Skeletal muscle cell (primary cell): ENCODE measurements at regions not wholly inside any gene's neighbourhood (a gene's known extent, or its start where the extent isn't known, plus 50 kb on each side); places are given as distances from the start of the nearest gene placed in this dataset.

ENCODE experiments used
- DNase-seq: peaks from one replicate; pipeline ENCODE4 v3.0.0-alpha.2; 2010; ENCODE audit warnings: low read depth
- H3K4me3 ChIP-seq: 2 replicates; pipeline ENCODE4 v1.5.1; 2011; ENCODE audit warnings: low read depth, mild to moderate bottlenecking, control low read depth, low read length, moderate library complexity

- no peak for DNase-seq
Measured at GRCh38 chr13:85080691-85081090, 718.5 kb downstream of the SLITRK6 start.

GRCh38 chr13:85076343-85076742 lies 722.9 kb downstream of the SLITRK6 start:
- no peak for DNase-seq
- H3K4me3 ChIP-seq, result no peak overlapping the region

More at GRCh38 chr13:85080691-85081090, 718.5 kb downstream of the SLITRK6 start:
- H3K4me3 ChIP-seq, result no peak overlapping the region

DNA sequence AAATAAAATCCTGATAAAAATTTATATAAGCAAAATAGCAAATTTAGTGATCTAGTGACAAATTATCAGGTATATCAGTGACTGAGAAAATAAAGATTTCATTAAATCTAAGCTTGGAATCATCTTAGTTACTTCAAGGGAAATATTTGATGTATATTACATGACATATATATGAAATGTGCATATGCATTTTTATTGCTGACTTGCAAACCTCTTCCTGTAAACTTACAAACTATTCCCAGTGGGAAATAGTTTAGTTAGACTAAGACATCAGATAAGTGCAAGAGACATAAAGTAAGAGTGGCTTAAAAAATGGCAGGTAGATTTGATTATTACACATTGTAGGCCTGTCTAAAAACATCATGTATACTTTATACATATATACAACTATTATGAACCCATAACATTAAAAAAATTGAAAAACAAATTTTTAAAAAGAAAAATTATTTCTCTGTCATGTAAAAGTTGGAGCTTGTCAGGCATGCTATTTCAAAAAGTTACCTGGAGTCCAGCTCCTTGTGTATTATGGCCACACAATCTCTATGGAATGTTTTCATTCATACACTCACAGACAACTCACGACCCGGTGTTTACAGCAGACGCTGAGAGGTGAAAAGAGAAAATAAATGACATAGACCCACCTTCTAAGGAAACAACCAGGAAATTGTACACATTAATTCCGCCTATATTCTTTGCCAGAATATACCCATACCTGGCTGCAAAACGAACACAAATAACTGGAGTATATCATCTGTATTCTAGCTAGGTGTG lies 724.5 kb downstream of the SLITRK6 start:
- no peak overlapping the region for H3K4me3 ChIP-seq
- no peak for DNase-seq

DNA sequence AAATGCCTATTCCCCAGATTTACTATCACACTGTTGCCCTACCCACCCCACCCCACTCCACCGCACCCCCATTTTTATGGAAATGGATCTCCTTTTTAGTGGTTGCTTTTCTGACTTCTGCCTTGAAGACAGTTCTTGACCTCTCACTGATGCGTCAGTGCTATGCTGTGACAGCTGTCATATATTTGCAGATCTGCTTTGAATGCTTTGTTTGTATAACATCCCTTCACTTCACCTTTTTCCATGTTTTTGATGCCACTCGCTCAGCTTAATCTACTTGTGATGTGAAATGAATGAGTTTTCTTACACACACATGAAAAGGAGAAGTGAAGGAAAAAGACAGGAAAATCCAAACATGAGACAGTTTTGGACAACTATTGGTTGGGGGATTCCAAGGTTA lies 731.0 kb downstream of the SLITRK6 start:
- H3K4me3 ChIP-seq, result no peak overlapping the region
- DNase-seq, result no peak

GRCh38 chr13:85040215-85040614 lies 759.0 kb downstream of the SLITRK6 start:
- DNase-seq, result no peak
- H3K4me3 ChIP-seq, result no peak overlapping the region

- no peak overlapping the region for H3K4me3 ChIP-seq
- DNase-seq, result no peak
Measured at GRCh38 chr13:85031771-85032170, 767.4 kb downstream of the SLITRK6 start.

- DNase-seq, result no peak
- H3K4me3 ChIP-seq, result no peak overlapping the region
Measured at GRCh38 chr13:85028035-85028434, 771.2 kb downstream of the SLITRK6 start.

DNA sequence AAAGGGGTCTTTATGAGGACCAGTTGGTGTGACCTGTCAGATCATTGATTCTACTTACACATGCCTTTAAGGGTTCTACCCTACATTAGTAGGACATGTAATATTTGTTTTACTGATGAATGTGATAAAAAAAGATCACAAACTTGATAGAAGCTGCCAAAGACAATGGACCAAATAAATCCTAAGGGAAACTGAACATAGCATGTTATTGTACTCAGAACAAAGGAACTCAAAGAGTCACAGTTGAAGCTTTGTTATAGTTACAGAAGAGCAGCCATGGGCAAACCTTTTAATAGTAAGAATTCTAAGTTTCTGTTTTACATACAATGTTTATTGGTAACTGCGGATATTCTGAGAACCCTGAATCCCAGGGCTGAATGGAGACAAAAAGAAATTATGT lies 780.1 kb downstream of the SLITRK6 start:
- no peak overlapping the region for H3K4me3 ChIP-seq
- no peak for DNase-seq

DNA sequence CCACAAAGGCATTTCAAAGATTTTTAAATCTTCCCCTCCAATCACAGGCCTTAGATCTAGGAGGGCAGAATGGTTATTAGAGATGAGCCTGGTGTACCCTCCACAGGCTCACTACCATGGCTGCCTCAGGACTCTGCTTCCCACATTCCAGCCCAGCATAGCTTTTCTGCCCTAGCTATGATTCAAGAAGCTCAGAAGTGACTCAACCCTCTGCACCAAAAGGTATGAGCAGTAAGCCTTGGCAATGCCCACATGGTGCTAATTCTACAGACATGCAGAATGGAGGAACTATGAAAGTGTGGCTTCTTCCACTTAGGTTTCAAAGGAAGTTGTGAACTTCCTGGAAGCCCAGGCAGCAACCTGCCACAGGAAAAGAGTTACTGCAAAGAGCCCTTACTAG lies 786.2 kb downstream of the SLITRK6 start:
- no peak for DNase-seq

DNA sequence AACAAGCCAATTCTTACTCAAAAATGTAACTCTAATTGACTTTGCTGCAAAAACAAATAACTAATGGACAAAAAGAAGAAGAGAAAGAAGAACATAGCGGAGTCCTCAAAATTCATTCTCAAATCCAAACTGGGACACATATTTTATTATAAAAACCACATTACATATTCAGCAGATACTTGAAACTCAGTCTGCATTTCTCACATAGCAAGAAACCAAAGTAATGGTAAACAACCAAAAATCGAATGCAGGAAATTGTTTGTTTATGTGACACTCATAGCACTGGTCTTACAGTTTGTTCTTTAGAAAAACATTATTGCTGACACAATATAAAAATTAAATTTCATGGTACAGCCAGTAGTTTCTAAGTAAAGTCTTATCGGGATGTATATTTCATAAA lies 789.8 kb downstream of the SLITRK6 start:
- no peak for DNase-seq

More for the DNA sequence above, 786.2 kb downstream of the SLITRK6 start:
- H3K4me3 ChIP-seq, result no peak overlapping the region

DNA sequence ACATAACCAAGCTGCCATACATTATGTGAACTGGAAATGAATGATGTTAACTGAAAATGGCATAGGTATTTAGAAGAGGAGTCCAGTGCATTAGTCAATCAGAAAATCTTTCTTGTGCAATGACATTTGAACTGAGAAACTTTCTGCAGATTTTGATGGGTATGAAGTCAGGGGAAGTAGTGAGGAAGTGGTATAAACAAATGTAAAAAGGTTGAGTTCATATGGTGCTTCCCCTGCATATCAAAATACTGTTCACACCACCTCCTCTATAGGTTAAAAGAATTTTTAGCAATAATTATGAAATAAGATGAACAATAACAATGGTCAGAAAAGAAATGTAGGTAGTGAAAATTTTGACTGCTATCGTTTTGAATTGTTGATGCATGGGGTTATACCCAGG lies 800.0 kb downstream of the SLITRK6 start:
- H3K4me3 ChIP-seq, result no peak overlapping the region
- no peak for DNase-seq

More for the DNA sequence above, 789.8 kb downstream of the SLITRK6 start:
- H3K4me3 ChIP-seq, result no peak overlapping the region

DNA sequence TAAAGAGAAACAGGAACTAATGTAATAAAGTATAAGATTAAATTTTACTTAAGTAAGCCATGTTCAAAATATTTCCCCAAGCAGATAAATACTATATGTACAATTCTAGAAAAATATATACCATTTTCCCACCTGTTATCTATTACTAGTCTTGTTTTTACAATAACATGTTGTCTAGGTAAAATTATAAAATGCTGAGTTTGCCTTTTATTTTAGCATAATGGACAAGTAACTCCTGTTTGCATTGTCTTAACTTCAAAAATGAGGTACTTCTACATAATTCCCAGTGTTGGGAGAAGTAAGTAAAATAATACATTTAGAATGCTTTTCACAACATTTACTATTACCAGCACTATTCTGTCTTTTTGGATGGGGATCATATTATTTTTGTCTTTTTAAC lies 800.5 kb downstream of the SLITRK6 start:
- no peak for DNase-seq
- H3K4me3 ChIP-seq, result no peak overlapping the region

DNA sequence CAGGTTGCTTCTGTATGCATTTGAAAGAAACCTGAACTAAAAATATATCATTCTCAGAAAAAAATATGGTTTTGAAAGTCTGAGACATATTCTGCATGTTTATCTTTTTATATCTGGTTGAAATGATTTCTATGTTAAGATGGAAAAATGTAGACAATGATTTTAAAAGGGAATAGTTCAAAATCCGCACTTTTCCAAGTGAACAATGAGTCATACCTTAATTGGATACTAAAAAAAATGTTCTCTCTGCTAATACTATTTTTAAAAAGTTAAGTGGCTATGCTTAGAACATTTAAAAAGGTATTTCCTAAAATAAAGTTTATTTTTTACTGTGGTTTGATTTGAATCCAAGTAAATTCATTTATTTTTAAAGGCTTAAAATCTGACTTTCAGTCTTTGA lies 801.4 kb downstream of the SLITRK6 start:
- no peak for DNase-seq
- H3K4me3 ChIP-seq, result no peak overlapping the region

GRCh38 chr13:84994582-84994981 lies 804.6 kb downstream of the SLITRK6 start:
- no peak overlapping the region for H3K4me3 ChIP-seq
- DNase-seq, result no peak

- no peak overlapping the region for H3K4me3 ChIP-seq
- DNase-seq, result no peak
Measured at GRCh38 chr13:84985860-84986259, 813.4 kb downstream of the SLITRK6 start.

DNA sequence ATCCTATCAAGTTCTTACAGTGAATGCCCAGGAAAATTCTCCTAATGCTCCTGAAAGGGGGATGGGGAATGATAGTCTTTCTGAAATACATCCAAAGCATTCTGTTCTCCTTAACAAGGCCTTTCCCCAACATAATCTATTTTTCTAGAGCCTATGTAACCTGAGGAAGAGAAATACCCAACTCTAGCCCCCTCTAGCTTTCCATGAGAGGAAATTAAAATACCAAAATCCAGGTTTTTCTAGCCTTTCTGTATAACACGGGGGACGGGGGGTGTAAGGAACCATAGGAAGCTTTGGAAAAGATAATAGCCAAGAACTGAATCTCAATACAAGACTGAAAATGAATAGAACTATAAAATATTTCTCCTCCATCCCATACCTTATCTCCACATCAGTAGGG lies 815.9 kb downstream of the SLITRK6 start:
- no peak overlapping the region for H3K4me3 ChIP-seq
- no peak for DNase-seq

DNA sequence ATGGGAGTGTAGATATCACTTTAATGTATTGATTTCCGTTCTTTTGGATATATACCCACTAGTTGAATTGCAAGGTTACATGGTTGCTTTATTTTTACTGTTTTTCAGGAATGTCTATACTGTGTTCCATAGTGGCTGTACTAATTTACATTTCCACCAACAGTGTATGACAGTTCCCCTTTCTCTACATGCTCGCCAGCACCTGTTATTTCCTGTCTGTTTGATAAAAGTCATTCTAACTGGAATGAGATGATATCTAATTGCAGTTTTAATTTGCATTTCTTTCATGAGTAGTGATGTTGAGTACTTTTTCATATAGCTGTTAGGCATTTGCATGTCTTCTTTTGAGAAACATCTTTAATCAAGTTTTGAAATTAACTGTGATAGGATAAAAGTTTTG lies 818.6 kb downstream of the SLITRK6 start:
- H3K4me3 ChIP-seq, result no peak overlapping the region
- DNase-seq, result no peak

DNA sequence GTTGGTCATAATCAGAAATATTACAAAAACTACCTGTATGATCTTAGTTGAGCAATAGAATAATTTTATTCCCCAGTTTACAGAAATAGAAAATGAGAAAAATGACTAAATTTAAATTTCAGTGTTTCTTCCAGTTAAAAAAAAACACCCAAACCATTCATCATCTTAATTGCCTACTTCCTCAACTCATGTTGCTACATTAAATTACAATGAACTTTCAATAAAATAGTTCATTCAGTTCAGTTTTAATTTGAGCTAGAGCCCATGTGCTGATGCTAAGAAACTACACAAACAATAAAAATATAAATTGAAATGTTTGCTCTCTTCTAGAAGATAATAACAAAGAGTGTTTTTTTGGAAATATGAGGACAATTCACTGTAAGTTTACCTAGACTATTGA lies 820.4 kb downstream of the SLITRK6 start:
- no peak overlapping the region for H3K4me3 ChIP-seq
- no peak for DNase-seq

GRCh38 chr13:84973661-84974060 lies 825.6 kb downstream of the SLITRK6 start:
- DNase-seq, result no peak
- H3K4me3 ChIP-seq, result no peak overlapping the region

DNA sequence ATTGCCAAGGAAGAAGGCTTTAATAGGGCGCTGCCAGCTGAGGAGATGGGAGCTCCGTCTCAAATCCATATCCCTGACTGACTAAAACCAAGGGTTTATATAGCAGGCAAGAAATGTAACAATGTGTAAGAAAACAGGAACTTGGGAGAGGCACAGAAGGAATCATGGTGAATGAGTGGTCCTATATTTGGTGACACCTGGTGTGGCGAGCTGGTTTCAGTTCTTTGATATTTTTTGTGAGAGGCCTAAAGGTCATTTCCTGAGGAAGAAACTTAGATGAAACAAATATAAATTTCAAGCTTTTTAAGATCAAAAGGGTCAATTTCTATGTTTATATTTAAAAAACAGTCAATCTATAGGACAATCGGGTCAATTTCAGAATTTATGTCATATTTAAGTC lies 826.3 kb downstream of the SLITRK6 start:
- H3K4me3 ChIP-seq, result no peak overlapping the region
- DNase-seq, result no peak

DNA sequence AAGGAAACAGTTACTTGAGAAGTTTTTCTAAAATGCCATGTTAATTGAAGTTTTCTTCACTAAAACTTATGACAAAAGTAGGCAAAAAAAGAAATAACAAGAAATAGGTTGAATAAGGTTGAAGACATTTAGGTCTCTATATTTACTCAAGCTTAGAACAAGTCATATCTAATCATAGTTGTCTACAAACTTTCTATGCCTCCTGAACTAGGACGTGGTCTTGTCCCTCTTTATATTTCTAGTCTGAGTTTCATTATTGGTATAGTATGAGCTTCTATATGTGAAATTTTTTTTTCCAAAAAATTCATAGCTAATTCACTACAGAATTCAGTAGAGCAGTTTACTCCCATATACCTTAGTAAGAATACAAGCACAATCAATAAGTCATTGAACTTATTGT lies 836.4 kb downstream of the SLITRK6 start:
- no peak overlapping the region for H3K4me3 ChIP-seq
- DNase-seq, result no peak
